K562 (cell line): ENCODE measurements at regions not wholly inside any gene's neighbourhood (a gene's known extent, or its start where the extent isn't known, plus 50 kb on each side); places are given as distances from the start of the nearest gene placed in this dataset.

Experiments used
- ATAC-seq: fragments of 200-7000 bp; cut with Tn5 transposase; 3 replicates; pipeline ENCODE4 v1.9.1; 2020; ENCODE audit warnings: moderate library complexity
- BruUV-seq: library from RNA; stranded (reverse); fragments of 400-500 nt; replicated peaks from 2 replicates; lab custom pipeline; 2021; lab: Mats Ljungman, UMichigan
- CTCF ChIA-PET: fragments of 300-600 bp; formaldehyde crosslinking; extraction: SDS; loops from one replicate; lab custom pipeline; 2021; ENCODE audit warnings: low intra/inter-chr PET ratio; lab: Yijun Ruan, JAX
- POLR2A ChIA-PET: fragments of 300-600, 350-650 bp; sonication (Branson Sonifier 250); formaldehyde crosslinking; extraction: SDS; loops from one replicate; lab custom pipeline; 2021; ENCODE audit warnings: antibody characterized with exemption, inconsistent platforms; lab: Yijun Ruan, JAX
- DNase-seq, 4 experiments: peaks; one replicate each; pipeline versions ENCODE4 v3.0.0 to v3.0.0-alpha.2; 2011 to 2018; ENCODE audit warnings: low spot score in 3 of 4, mixed read lengths in 3 of 4; ENCODE audit errors: extremely low read depth in 1 of 4
- FAIRE-seq: peaks from 2 replicates; lab custom pipeline; 2011; peaks lifted over from hg19 to GRCh38; lab: Jason Lieb, UNC
- H2AFZ ChIP-seq: 2 replicates; pipeline ENCODE4 v1.6.0; 2011; ENCODE audit warnings: low read depth, low read length, control low read depth, inconsistent platforms
- H3K27ac ChIP-seq: fragments of 200-600 bp; 3 replicates; pipeline ENCODE4 v1.8.0; 2011; ENCODE audit warnings: low read depth, mild to moderate bottlenecking, control low read depth, inconsistent platforms, low read length, moderate library complexity, mixed read lengths; ENCODE audit errors: extremely low read depth
- H3K27me3 ChIP-seq, 2 experiments: fragments of 300-600 bp in 1 of 2; 2 replicates in 1 of 2; 3 replicates in 1 of 2; pipeline versions ENCODE4 v1.6.0 to v1.8.0; 2011; ENCODE audit warnings: inconsistent platforms in 2 of 2, low read length in 2 of 2, mild to moderate bottlenecking in 1 of 2, mixed read lengths in 1 of 2, moderate library complexity in 1 of 2; ENCODE audit not compliant: control insufficient read depth in 2 of 2, insufficient read depth in 2 of 2
- H3K36me3 ChIP-seq: fragments of 300-600 bp; 3 replicates; pipeline ENCODE4 v1.8.0; 2011; ENCODE audit warnings: mild to moderate bottlenecking, low read length, inconsistent platforms; ENCODE audit not compliant: control insufficient read depth, insufficient read depth
- H3K4me1 ChIP-seq, 2 experiments: fragments of 200-600 bp in 1 of 2; replicated peaks in 1 of 2; 2 replicates in 1 of 2; 3 replicates in 1 of 2; pipeline versions ENCODE4 v1.5.1 to v1.8.0; 2011; ENCODE audit warnings: inconsistent platforms in 2 of 2, low read length in 2 of 2, mild to moderate bottlenecking in 1 of 2, mixed read lengths in 1 of 2, moderate library complexity in 1 of 2; ENCODE audit not compliant: control insufficient read depth in 2 of 2, insufficient read depth in 2 of 2
- H3K4me2 ChIP-seq: 2 replicates; pipeline ENCODE4 v1.6.1; 2011; ENCODE audit warnings: low read length, control low read depth, inconsistent platforms, mixed read lengths; ENCODE audit not compliant: insufficient read depth
- H3K4me3 ChIP-seq: fragments of 200-600 bp; sonication (generic), shearing (Covaris generic); 2 replicates; pipeline ENCODE4 v1.5.1; 2016; ENCODE audit warnings: control low read depth, inconsistent platforms
- H3K79me2 ChIP-seq: fragments of 200-600 bp; 3 replicates; pipeline ENCODE4 v1.8.0; 2011; ENCODE audit warnings: low read length, inconsistent platforms; ENCODE audit not compliant: control insufficient read depth, insufficient read depth
- H3K9ac ChIP-seq, 2 experiments: 2 replicates each; pipeline versions ENCODE4 v1.6.0 to v1.6.1; 2011; ENCODE audit warnings: low read depth in 2 of 2, low read length in 2 of 2, control low read depth in 1 of 2, inconsistent platforms in 1 of 2, mild to moderate bottlenecking in 1 of 2, mixed read lengths in 1 of 2; ENCODE audit not compliant: insufficient read depth in 1 of 2
- H3K9me1 ChIP-seq: one replicate; pipeline ENCODE4 v1.6.0; 2011; ENCODE audit warnings: inconsistent platforms, mild to moderate bottlenecking, low read length, moderate library complexity; ENCODE audit not compliant: control insufficient read depth, insufficient read depth
- H3K9me3 ChIP-seq: replicated peaks from 2 replicates; pipeline ENCODE4 v1.5.1; 2011; ENCODE audit warnings: low read depth, low read length, inconsistent platforms; ENCODE audit not compliant: control insufficient read depth, insufficient read depth
- H4K20me1 ChIP-seq: replicated peaks from 2 replicates; pipeline ENCODE4 v1.6.1; 2011; ENCODE audit warnings: low read length, inconsistent platforms, mixed read lengths; ENCODE audit not compliant: control insufficient read depth, insufficient read depth
- DNMT1 ChIP-seq: fragments of 450-650 bp; IDR thresholded peaks from 2 replicates; pipeline ENCODE4 v1.6.1; 2016; ENCODE audit warnings: antibody characterized with exemption, mild to moderate bottlenecking
- NFRKB ChIP-seq: fragments of 450-650 bp; IDR thresholded peaks from 2 replicates; pipeline ENCODE4 v1.6.1; 2016; ENCODE audit warnings: low read depth
- ZNF175 ChIP-seq: fragments of 200-800 bp; sonication (Bioruptor generic); IDR thresholded peaks from 2 replicates; pipeline ENCODE4 v1.6.1; 2016; ENCODE audit warnings: low read depth, mild to moderate bottlenecking, missing genetic modification characterization, missing compliant biosample characterization
- WGBS: fragments of 100-300 bp; shearing (Covaris generic); methylation state at CpG from one replicate; pipeline ENCODE4 v1.1.6; 2016; ENCODE audit warnings: low coverage, mixed read lengths; ENCODE audit not compliant: insufficient coverage; ENCODE audit errors: missing lambda C conversion rate; 5-methylcytosine and 5-hydroxymethylcytosine counted together
- in situ Hi-C: fragments of 300-500 bp; cut with MboI; formaldehyde crosslinking; loops from 4 replicates; pipeline ENCODE4 v1.15.0; 2018; ENCODE audit warnings: inconsistent platforms, mixed read lengths
- intact Hi-C: fragments of 100-400 bp; cut with micrococcal nuclease; formaldehyde crosslinking; loops from 2 replicates; pipeline ENCODE4 v1.14.2; 2022
- TF ChIP-seq, protein P1 (sequence below), 2 experiments: fragments of 450-650 bp; IDR thresholded peaks; 2 replicates each; pipeline ENCODE4 v1.6.1; 2016; ENCODE audit warnings: mild to moderate bottlenecking in 2 of 2, borderline replicate concordance in 1 of 2, low read depth in 1 of 2, moderate library complexity in 1 of 2
- TF ChIP-seq, protein P2 (sequence below): fragments of 200-800 bp; sonication (Bioruptor generic); IDR thresholded peaks from 2 replicates; pipeline ENCODE4 v1.6.1; 2017; ENCODE audit warnings: missing genetic modification characterization, missing compliant biosample characterization

GRCh38 chr2:52810460-52810859 lies 957.1 kb upstream of the CHAC2 start:
- FAIRE-seq: no peak
- no peaks in the 10 kb centered on the region for H3K27me3 ChIP-seq
- H3K4me2 ChIP-seq: no peak overlapping the region
- BruUV-seq: no TSS peak
- H4K20me1 ChIP-seq: no peaks in the 10 kb centered on the region
- no peak overlapping the region for H3K4me3 ChIP-seq
- no peak overlapping the region for H3K27ac ChIP-seq
- CTCF ChIA-PET: no interaction called here
- no peak overlapping the region for H3K9ac ChIP-seq
- in situ Hi-C loops: no loop called here
- intact Hi-C loops: no loop called here
- no peaks in the 10 kb centered on the region; the same call in 1 of the 2 replicates for H3K9me3 ChIP-seq
- POLR2A ChIA-PET: no interaction called here
- no peak for TF ChIP-seq NFRKB
- TF ChIP-seq, protein P1, sequence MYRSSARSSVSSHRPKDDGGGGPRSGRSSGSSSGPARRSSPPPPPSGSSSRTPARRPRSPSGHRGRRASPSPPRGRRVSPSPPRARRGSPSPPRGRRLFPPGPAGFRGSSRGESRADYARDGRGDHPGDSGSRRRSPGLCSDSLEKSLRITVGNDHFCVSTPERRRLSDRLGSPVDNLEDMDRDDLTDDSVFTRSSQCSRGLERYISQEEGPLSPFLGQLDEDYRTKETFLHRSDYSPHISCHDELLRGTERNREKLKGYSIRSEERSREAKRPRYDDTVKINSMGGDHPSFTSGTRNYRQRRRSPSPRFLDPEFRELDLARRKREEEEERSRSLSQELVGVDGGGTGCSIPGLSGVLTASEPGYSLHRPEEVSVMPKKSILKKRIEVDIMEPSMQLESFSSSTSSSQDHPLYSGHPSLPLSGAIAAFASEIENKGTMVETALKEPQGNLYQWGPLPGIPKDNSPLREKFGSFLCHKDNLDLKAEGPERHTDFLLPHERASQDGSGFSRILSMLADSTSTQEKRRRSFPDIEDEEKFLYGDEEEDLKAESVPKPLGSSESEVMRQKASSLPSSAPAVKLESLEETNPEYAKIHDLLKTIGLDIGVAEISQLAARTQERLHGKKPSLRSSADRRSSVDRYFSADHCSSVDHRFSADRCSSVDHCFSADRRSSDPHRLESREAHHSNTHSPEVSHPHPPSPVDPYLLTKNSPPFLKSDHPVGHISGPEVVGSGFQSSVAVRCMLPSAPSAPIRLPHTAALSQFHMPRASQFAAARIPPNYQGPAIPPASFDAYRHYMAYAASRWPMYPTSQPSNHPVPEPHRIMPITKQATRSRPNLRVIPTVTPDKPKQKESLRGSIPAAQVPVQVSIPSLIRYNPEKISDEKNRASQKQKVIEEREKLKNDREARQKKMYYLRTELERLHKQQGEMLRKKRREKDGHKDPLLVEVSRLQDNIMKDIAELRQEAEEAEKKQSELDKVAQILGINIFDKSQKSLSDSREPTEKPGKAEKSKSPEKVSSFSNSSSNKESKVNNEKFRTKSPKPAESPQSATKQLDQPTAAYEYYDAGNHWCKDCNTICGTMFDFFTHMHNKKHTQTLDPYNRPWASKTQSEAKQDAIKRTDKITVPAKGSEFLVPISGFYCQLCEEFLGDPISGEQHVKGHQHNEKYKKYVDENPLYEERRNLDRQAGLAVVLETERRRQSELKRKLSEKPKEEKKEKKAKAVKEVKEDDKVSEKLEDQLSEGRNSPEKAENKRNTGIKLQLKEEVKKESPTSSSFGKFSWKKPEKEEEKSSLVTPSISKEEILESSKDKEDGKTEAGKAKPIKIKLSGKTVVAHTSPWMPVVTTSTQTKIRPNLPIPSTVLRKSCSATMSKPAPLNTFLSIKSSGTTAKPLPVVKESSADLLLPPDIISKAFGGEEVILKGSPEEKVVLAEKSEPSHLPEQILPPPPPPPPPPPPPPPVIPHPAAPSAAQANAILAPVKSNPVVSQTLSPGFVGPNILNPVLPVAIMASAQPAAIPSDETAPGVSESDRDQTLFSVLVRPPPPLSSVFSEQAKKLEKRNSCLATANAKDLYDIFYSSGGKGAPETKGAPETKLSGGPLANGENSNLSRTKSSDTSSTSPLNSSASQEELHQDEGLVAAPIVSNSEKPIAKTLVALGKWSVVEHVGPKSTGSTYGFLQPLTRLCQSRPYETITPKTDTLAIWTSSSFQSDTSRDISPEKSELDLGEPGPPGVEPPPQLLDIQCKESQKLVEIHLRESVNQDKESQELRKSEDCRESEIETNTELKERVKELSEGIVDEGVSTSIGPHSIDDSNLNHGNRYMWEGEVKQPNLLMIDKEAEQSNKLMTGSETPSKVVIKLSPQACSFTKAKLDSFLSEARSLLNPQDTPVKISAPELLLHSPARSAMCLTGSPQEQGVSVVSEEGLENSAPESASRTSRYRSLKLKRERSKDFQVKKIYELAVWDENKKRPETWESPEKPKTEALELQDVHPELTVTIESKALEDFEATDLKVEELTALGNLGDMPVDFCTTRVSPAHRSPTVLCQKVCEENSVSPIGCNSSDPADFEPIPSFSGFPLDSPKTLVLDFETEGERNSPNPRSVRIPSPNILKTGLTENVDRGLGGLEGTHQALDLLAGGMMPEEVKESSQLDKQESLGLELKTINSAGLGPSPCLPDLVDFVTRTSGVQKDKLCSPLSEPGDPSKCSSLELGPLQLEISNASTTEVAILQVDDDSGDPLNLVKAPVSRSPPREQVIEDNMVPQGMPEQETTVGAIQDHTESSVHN (IDR thresholded peaks at IDR 0.05; ENCODE audit: borderline replicate concordance in 1 of 2, low read depth in 1 of 2): no peak
- TF ChIP-seq, protein P2, sequence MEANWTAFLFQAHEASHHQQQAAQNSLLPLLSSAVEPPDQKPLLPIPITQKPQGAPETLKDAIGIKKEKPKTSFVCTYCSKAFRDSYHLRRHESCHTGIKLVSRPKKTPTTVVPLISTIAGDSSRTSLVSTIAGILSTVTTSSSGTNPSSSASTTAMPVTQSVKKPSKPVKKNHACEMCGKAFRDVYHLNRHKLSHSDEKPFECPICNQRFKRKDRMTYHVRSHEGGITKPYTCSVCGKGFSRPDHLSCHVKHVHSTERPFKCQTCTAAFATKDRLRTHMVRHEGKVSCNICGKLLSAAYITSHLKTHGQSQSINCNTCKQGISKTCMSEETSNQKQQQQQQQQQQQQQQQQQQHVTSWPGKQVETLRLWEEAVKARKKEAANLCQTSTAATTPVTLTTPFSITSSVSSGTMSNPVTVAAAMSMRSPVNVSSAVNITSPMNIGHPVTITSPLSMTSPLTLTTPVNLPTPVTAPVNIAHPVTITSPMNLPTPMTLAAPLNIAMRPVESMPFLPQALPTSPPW (CRISPR knock-in tag): no peak
- no peak for TF ChIP-seq ZNF175 (CRISPR knock-in tag)
- TF ChIP-seq DNMT1: no peak
- H3K4me1 ChIP-seq: no peaks in the 10 kb centered on the region
- H3K36me3 ChIP-seq: no peaks in the 10 kb centered on the region
- ATAC-seq: no peak
- H2AFZ ChIP-seq: no peak overlapping the region
- no peaks in the 10 kb centered on the region for H3K9me1 ChIP-seq
- DNase-seq: no peak
- no peaks in the 10 kb centered on the region for H3K79me2 ChIP-seq
- WGBS: 0% methylated on average over 4 of the region's 4 CpGs
